ENCODE measurements at regions not wholly inside any gene's neighbourhood (a gene's known extent, or its start where the extent isn't known, plus 50 kb on each side); places are given as distances from the start of the nearest gene placed in this dataset.

GRCh38 chr1:95806171-95806570, 572.2 kb downstream of the RWDD3 start:
- TF ChIP-seq EZH2 (IDR thresholded peaks at IDR 0.05) (no peak), FOXP2 (optimal IDR thresholded peaks at IDR 0.05; ENCODE audit: control extremely low read depth, extremely low read length, insufficient read depth) (no peak), POLR2AphosphoS5 (IDR thresholded peaks at IDR 0.05; ENCODE audit: borderline replicate concordance, low read depth, low read length) (no peak)

Measured in SK-N-MC (cell line).